ENCODE measurements at regions not wholly inside any gene's neighbourhood (a gene's known extent, or its start where the extent isn't known, plus 50 kb on each side); places are given as distances from the start of the nearest gene placed in this dataset.

DNA sequence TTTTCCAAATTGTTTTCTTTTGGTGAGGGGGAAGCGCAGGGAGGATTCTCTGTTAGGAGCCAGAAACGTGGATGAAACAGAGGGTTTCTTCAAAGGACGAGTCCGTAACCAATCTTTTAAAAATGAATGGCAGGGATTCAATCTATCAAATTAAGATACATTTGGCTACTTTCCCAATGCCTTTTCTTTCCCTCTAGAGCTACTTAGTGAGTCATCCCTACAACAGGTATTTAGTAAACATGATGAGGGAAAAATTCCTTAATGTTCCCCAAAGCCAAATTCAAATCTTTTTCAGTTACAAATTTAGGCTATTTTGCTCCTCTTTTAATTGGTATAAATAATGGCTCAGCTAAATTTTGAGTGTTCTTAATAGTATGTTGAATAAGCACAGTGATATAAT is 366.4 kb upstream of the RIOK2 start (continued):
- no peak for TF ChIP-seq BCL11B (tag by site-specific recombination; IDR thresholded peaks at IDR 0.05; ENCODE audit: low read depth)

DNA sequence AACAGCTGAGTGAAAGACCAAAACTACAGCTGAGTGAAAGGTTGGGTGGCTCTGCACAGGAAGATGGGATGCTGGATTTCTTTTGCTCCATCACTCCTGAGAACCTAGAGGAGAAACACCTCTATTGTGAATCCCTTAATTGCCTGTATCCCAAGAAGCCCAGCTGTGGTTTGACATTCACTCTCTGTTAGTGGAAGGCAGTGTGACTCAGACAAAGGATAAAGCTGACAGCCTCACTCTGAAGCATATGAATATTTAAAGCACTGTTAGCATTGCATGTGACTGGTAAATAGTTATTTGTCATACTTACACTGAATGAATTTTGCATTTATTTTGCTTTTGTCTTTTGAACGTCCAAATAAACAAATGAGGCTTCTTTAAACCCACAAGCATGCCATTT is 367.1 kb upstream of the RIOK2 start:
- no peak for TF ChIP-seq ZNF37A (tag by site-specific recombination; IDR thresholded peaks at IDR 0.05)
- TF ChIP-seq HOXD13 (CRISPR knock-in tag; IDR thresholded peaks at IDR 0.05; ENCODE audit: borderline replicate concordance), result no peak
- TF ChIP-seq ZNF558 (tag by site-specific recombination; IDR thresholded peaks at IDR 0.05), result no peak
- TF ChIP-seq ZNF571 (tag by site-specific recombination; IDR thresholded peaks at IDR 0.05), result no peak
- no peak for TF ChIP-seq ZNF529 (tag by site-specific recombination; IDR thresholded peaks at IDR 0.05; ENCODE audit: insufficient replicate concordance)
- no peak for TF ChIP-seq ZNF501 (tag by site-specific recombination; IDR thresholded peaks at IDR 0.05)
- no peak for TF ChIP-seq HOXC10 (CRISPR knock-in tag; IDR thresholded peaks at IDR 0.05)
- TF ChIP-seq, protein P1, sequence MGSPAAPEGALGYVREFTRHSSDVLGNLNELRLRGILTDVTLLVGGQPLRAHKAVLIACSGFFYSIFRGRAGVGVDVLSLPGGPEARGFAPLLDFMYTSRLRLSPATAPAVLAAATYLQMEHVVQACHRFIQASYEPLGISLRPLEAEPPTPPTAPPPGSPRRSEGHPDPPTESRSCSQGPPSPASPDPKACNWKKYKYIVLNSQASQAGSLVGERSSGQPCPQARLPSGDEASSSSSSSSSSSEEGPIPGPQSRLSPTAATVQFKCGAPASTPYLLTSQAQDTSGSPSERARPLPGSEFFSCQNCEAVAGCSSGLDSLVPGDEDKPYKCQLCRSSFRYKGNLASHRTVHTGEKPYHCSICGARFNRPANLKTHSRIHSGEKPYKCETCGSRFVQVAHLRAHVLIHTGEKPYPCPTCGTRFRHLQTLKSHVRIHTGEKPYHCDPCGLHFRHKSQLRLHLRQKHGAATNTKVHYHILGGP (tag by site-specific recombination; IDR thresholded peaks at IDR 0.05), result no peak
- no peak for TF ChIP-seq ZNF398 (tag by site-specific recombination; IDR thresholded peaks at IDR 0.05)
- no peak for TF ChIP-seq ZNF513 (tag by site-specific recombination; IDR thresholded peaks at IDR 0.05)
- TF ChIP-seq, protein P2, sequence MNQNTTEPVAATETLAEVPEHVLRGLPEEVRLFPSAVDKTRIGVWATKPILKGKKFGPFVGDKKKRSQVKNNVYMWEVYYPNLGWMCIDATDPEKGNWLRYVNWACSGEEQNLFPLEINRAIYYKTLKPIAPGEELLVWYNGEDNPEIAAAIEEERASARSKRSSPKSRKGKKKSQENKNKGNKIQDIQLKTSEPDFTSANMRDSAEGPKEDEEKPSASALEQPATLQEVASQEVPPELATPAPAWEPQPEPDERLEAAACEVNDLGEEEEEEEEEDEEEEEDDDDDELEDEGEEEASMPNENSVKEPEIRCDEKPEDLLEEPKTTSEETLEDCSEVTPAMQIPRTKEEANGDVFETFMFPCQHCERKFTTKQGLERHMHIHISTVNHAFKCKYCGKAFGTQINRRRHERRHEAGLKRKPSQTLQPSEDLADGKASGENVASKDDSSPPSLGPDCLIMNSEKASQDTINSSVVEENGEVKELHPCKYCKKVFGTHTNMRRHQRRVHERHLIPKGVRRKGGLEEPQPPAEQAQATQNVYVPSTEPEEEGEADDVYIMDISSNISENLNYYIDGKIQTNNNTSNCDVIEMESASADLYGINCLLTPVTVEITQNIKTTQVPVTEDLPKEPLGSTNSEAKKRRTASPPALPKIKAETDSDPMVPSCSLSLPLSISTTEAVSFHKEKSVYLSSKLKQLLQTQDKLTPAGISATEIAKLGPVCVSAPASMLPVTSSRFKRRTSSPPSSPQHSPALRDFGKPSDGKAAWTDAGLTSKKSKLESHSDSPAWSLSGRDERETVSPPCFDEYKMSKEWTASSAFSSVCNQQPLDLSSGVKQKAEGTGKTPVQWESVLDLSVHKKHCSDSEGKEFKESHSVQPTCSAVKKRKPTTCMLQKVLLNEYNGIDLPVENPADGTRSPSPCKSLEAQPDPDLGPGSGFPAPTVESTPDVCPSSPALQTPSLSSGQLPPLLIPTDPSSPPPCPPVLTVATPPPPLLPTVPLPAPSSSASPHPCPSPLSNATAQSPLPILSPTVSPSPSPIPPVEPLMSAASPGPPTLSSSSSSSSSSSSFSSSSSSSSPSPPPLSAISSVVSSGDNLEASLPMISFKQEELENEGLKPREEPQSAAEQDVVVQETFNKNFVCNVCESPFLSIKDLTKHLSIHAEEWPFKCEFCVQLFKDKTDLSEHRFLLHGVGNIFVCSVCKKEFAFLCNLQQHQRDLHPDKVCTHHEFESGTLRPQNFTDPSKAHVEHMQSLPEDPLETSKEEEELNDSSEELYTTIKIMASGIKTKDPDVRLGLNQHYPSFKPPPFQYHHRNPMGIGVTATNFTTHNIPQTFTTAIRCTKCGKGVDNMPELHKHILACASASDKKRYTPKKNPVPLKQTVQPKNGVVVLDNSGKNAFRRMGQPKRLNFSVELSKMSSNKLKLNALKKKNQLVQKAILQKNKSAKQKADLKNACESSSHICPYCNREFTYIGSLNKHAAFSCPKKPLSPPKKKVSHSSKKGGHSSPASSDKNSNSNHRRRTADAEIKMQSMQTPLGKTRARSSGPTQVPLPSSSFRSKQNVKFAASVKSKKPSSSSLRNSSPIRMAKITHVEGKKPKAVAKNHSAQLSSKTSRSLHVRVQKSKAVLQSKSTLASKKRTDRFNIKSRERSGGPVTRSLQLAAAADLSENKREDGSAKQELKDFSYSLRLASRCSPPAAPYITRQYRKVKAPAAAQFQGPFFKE (tag by site-specific recombination; IDR thresholded peaks at IDR 0.05; ENCODE audit: borderline replicate concordance), result no peak
- no peak for TF ChIP-seq ZFP3 (tag by site-specific recombination; IDR thresholded peaks at IDR 0.05; ENCODE audit: low read depth)
- TF ChIP-seq ZNF544 (tag by site-specific recombination; IDR thresholded peaks at IDR 0.05), result no peak
- TF ChIP-seq REPIN1 (tag by site-specific recombination; IDR thresholded peaks at IDR 0.05; ENCODE audit: low read depth), result no peak
- TF ChIP-seq ZNF302 (tag by site-specific recombination; IDR thresholded peaks at IDR 0.05; ENCODE audit: low read depth), result no peak
- TF ChIP-seq ZSCAN23 (tag by site-specific recombination; IDR thresholded peaks at IDR 0.05), result no peak
- no peak for TF ChIP-seq TCF7L2 (IDR thresholded peaks at IDR 0.05; ENCODE audit: borderline replicate concordance, low read depth, low read length)
- H3K4me1 ChIP-seq (ENCODE audit: control insufficient read depth, insufficient read depth, low read length), result no peaks in the 10 kb centered on the region
- ChIA-PET CTCF (interaction anchor here (0.6 kb wide), 1 partner anchor 1218 kb away, joined by 3 read pairs; no protein-coding TSS in a partner anchor), POLR2A (no interaction called here)
- H3K9me3 ChIP-seq (ENCODE audit: control insufficient read depth, insufficient read depth, low read depth, low read length), result no peaks in the 10 kb centered on the region
- H3K36me3 ChIP-seq (ENCODE audit: control insufficient read depth in 2 of 2, insufficient read depth in 1 of 2, low read length in 2 of 2), result no peaks in the 10 kb centered on the region
- H3K27ac ChIP-seq (ENCODE audit: extremely low read depth, low read depth, low read length), result no peak overlapping the region
- H3K4me3 ChIP-seq (ENCODE audit: low read depth, low read length), result no peak overlapping the region
